GM19397 (cell line): ENCODE measurements at regions not wholly inside any gene's neighbourhood (a gene's known extent, or its start where the extent isn't known, plus 50 kb on each side); places are given as distances from the start of the nearest gene placed in this dataset.

Experiments
- ATAC-seq: cut with Tn5 transposase; IDR thresholded peaks from one replicate; pipeline ENCODE4 v1.9.1; 2021; ENCODE audit warnings: mild to moderate bottlenecking, moderate library complexity; ENCODE audit not compliant: unreplicated experiment

DNA sequence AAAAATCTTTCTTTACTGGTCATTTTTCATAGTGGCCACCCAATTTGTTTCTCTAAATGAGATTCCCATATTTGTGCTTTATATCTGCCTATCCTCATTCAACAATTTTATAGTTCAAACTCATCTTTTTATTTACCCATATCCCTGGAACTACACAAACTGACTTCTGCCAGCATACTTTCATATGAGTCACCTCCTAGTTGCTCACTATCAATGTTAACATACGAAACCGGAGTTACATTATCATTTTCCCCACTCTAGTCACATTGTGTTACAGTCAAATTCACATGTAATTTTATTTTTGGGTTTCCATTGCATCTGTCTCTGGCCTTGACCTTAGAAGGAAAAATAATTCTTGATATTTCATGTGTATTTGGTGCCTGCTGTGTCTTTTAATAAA is 499.4 kb downstream of the MAFB start:
- ATAC-seq = no peak

DNA sequence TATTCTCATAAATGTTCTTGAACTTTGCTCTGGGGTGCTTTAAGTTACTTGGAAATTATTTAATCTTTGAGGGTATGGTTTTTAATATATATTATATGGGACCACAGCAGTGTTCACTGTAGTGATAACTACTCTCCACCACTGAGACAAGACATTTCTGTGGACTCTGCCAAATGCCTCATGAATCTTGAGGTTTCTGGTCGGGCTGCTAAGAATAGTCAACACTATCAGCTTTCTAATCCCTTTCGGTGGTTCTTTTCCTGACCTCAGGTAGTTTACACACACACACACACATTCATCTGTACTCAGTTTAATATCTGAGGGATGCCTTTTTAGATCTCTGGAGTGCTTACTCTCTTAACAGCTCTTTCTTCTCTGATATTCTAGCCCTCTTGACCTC is 500.7 kb downstream of the MAFB start:
- ATAC-seq = no peak

DNA sequence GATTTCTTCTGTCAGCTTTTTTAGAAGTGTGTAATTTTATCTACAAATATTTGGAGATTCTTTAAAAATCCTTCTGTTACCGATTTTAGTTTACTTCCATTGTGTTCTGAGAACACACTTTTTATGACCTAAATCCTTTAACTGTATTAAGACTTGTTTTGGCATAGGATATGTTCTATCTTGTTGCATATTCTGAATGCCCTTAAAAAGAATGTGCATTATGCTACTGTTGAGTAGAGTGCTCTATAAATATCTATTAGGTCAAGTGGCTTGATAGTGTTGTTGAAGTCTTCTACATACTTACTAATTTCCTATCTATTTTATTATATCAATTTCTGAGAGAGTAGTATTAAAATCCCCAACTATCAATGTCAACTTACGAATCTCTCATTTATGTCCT is 502.2 kb downstream of the MAFB start:
- no peak for ATAC-seq

DNA sequence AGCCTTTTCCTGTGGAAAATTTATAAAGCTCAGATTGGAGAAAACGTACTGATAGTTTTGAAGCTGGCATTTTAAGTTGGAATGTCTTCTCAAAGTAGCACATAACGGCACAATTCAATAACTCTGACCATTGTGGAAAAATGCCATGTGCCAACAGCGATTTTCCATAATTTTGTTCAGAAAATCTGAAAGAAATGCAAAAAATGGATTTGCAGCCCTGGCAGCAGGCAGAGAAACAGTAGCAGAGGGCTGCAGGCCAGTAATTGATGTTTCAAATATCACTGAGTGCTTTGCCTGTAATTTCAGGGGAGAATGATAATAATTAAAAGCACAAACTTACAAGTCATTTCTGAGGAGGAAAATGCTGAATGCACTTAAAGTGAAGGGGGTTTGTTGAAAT is 507.4 kb downstream of the MAFB start:
- no peak for ATAC-seq

DNA sequence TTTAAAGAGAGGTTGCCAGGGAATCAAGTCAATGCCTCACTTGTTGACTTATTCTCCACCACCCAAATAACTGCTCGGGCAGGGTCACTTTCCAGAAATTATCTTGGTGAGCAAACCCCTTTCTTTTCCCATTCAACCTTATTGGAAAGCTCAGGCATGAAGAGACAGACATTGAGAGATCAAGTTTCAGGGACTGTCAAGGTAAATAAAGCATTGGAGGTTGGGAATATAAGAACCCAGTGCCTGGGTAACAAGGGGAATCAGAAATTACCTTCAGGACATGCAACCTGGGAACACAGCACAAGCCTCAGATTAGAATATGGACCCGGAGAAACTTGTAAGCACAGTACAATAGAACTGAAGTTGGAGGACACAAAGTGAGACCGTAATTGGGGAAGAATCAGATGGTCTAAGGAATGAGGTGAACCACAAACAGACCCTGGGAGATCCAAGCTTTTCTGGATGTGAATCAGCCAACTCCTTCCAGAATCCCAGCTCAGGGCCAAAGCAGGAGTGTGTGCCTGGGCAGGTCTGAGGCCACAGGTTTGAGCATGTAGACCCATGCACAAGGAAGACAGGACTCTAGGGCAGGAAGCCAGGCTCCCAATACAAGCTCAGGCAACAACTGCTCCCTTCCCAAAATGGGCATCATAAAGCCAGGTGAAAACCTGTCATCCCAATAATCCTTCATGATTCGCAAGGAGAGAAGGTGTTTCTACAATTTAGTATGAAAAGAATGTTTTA is 512.8 kb downstream of the MAFB start:
- no peak for ATAC-seq

DNA sequence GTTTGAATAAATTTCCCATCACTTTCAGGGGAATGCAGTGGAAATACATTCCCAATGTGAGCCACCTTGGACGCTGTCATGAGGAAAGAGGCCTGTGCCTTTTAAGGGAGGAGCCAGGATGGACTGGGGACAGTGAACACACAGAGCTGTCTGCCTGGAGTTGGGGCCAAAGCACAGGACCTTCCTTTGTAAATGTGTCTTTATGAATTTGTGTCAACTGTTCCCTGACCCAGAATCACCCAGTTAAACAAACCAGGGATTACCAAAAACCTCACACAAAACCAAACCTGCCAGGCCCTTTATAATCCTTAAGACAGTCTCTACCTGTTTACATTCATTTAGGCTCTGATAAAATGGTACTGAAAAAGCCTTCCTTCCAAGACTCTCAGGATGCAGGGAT is 513.7 kb downstream of the MAFB start:
- no peak for ATAC-seq

DNA sequence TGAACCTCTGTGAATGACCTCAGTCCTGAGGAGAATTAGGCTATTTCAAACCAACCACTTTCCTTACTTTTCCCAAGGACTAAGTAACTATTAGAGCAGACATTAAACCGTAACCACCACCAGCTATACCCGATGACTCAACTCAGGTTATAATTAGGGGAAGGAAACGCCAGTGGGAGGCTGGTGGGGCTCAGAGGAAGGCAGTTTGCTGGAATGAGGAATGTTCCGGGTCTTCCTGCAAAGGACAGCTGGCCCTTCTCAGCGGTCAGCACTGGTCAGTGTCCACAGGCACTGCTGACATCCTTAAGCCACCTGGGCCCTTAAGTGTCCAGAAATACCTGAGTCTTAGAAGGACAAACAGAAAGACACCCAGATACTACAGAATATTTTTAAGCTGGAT is 515.2 kb downstream of the MAFB start:
- no peak for ATAC-seq

DNA sequence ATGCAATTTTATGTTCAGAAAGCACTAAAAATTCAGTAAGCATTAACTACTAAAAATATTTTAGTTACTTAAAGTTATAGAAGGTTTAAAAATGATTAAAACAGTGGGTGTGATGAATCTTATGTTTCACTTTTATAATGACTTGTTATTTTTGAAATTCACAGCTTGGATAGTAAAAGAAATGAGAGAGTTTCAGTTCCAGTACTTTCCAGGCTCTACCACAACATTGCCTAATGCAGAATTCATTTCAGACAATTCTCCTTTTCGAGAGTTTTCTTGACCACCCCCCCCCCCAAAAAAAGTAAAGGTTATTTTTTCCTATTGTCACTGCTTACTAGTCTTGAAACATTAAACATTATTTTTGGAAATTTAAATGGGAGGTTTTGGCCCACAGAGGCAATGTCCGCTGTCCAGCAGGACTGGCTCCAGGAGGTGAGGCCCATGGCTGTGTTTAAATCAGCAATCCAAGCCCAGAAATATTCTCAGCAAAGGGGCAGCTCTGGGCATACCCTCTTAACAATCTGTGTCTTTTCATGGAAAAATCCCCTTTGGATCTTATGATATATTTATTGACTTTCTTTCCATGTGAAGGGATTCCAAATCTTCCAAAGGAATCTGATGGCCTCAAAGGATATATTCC is 519.9 kb downstream of the MAFB start:
- no peak for ATAC-seq

DNA sequence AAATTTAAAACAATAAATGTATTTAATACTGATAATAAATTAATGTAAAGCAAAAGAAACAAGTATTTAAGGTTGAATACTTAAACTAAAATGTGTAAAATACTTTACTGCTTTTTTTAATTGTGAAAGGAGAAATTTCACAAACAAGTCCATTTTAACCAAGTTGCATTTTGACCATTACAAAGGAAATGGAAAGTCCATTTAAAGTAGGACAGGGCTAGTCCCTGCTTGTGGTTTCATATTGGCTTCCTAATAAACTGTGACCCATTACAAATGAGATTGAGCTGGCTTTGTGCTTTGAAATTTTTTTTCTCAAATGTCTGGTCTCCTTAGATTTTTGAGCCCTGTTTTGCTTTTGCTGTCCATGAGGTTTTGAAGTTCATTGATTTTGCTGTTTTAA is 527.6 kb downstream of the MAFB start:
- ATAC-seq = no peak

DNA sequence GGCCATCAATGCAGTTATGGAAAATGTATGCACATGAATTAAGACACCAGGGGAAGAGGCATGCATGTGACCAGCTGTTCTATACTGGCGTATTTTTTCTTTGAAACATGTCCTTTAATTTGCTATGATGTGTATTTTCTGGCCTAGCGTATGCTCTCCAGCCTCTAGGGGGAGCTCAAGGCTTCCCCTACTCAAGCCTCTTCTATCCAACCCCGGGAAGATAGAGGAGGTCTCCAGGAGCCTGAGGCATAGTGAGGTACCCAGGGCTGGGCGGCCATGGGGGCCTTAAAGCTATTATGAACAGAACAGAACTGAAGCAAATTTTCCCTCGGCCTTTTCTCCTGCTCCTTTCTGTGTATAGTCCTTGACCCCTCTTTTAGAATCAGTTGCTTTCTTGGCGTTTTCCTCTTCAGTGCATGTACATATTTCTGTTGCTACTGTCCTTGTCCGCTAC is 528.9 kb downstream of the MAFB start:
- no peak for ATAC-seq

DNA sequence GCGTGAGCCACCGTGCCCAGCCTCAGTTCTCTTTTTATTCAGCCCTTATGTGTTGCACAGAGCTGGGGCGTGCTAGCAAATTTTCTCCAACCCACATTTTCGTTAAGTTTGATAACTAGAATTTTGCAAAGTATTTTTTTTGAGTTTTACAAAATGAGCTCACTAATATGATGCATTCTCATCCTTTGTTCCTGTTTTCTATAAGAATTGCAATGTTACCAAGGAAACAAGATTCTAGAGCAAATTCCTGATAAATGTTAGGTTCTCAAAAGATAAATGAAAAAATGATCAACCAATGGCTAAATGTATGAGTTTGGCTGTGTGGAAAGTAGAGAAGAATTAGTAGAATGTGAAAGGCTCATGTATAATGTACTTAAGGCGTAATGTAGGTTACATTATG is 529.8 kb downstream of the MAFB start:
- no peak for ATAC-seq

DNA sequence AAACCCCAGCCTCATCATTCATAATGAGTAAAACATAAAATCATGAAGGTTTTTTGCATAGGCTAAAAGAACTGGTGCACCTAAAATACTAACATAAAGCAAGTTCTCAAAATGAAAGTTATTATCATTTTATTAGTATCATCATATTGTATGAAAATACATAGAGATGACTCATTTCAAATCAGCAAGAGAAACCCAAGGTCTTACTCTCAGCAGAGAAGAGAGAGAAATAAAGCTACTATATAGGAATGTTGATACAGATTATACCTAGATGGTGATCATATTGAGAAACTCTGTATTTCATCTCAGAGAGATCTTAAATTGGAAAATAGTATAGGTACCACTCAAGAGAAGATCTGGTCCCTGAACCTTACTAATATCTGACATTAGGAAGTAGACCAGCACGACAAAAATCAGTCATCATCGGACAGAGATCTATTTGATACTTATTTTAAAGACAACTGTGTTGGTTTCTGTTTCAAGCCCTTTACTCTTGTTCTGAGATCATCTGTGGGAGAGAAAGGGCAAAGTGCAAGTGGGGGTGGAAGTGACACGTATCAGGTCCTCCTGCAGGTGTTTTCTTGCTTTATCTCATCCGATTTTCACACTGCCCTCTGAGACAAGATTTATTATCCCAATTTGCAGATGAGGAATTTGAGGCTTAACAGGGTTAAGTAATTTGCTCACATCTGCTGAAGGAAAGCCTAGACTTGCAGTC is 532.3 kb downstream of the MAFB start:
- peak; percentile 92 for ATAC-seq

DNA sequence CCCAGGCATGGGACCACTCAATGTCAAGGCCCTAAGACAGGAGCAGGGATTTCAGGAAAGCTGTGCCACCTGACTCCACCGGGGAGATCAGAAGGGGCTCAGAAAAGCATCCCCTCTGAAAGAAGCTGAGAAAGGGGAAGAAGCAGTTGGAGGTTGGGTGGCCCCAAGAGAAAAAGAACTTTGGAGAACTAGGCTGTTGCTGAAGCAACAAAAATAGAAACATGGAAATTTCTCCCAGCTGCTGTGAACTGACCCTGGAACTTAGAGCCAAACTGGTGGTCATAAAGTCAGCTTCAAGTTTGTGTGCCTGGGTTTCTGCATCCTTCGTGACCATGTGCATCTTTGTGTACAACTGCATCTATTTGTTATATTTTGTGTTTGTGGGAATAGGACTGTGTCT is 534.5 kb downstream of the MAFB start:
- ATAC-seq = no peak

DNA sequence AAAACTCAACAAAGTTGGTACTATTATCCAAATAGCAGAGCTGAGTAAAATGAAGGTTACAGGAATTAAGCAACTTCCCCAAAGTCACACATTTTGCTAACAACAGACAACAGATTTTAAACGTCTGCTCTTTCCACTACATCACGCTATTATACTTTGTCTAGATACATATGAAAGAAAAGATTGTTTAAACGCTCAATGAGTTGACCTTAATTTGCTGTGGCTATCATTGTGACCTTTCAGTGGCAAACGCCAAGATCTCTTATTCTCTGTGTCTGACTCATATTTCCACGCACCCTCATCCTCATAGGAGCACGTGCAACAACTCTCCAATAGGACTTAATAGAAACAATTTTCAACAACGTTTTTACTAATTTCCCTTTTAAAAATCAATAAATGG is 540.1 kb downstream of the MAFB start:
- no peak for ATAC-seq

DNA sequence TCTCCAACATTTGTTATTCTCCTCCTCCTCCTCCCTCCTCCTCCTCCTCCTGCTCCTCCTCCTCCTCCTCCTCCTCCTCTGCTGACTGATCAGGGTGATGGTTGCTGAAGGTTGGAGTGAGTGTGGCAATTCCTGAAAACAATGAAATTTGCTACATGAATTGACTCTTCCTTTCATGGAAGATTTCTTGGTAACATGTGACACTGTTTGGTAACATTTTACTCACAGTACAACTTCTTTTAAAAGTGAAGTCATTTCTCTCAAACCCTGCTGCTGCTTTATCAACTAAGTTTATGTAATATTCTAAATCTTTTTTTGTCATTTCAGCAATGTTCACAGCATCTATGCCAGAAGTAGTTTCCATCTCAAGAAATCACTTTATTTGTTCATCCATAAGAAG is 543.0 kb downstream of the MAFB start:
- ATAC-seq = no peak

DNA sequence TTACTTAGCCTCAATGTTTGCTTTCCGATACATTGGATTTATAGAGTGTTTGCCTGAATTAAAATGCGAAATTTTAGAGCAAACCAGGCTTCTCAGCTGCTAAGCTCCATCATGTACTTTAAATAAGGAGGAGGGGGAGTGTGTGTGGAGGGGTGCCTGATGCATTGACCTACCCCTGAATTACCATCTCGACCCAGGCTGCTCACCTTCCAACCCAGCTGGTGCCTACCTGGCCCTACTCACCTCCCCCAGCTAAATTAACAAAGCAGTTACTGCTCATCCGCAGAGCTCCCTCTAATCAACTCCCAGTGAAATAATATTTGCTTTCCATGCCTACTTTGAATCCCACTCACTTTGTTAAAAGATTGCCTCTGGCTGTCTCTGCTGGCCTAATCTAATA is 544.5 kb downstream of the MAFB start:
- no peak for ATAC-seq

DNA sequence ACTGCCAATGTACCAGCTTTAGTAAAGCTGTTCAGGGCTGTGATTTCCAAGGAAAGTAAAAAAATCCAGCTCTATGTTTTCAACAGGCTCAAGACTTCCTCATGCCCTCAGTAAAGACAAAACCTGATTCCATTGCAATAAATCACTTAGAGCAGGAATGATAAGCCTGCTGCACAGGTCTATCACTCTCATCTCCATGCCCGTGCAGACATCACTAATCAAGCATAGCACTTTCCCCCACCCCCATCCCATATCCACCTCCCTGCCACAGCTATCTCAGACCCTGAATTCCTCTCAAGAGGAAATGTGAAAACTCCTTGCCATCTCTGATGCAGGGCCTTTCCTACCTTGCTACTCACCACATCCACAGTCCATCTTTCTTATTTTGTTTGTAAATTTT is 554.9 kb downstream of the MAFB start:
- ATAC-seq = no peak

DNA sequence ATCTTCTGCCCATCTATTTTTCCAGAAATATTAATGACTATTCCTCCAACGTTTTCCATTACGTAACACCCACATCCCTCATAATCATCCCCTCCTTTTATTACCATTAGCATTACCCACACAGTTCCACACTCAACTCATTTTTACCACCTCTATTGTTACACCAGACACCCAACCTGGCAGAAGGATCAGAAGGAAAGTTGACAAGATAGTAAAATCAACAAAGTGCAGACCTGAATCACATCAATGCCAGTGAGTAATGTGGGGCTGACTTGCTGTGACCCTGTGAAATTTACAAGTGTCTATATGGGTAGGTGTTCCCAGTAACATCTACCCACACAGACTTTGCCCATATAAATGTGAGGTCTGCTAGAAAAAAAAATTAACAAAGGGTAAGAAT is 568.2 kb downstream of the MAFB start:
- ATAC-seq = no peak

DNA sequence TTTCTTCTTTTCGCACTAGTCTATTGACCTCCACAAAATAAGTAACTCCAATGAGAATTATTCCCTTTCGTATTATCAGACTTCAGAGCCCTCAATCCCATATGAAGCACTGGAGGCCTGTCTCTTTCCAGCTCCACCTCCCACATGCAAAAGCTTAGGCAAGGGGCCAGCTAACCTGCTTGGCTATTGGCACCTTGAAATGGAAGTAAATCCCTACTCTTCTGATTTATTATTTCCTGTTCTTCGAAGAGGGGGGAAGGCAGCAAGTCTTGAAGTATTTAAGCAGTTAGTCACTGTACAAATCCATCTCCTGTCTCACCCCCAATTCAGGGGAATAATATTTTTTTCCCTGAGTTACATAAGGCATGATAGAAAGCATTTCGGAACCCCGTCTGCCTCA is 577.8 kb downstream of the MAFB start:
- no peak for ATAC-seq

DNA sequence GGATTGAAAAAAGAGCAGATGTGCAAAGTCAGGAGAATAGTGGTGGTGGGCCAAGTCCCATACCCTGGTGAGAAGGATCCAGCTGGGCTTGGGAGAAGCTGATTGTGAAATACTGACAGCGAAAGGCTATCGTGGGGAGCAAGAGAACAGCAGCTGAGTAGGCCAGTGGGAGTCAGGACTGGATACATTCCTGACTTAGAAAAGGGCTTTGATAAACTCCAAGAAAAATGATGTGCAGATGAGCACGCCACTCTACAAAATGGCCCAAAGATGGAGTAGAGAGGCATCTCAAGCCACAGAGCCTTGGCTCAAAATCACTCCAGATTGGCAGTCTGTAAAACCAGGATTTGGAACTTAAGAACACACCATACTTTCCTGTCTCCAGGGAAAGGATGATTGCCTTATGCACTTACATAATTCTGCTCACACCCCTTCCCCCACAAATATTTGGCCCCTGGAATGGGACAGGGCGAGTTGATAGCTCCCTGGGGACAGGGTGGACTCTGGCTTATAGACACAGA is 578.7 kb downstream of the MAFB start:
- ATAC-seq = no peak

DNA sequence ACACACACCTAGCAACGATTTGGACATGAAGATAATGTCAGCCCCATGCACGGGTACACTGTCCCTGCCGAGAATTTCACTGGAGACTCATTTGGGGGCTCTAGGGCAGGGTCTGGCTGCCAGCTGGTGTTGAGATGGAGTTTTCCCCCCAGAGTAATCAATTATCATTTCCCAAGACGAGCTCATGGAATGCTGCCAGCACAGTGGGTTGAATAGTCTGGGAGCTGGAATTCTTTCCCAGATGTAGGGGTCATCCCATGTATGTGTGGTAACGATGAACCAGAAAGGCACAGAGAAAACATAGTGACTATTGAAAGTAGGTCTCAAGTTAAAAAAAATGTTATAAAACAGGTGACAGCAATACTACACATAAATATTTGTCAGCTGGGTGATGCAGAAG is 579.9 kb downstream of the MAFB start:
- no peak for ATAC-seq

DNA sequence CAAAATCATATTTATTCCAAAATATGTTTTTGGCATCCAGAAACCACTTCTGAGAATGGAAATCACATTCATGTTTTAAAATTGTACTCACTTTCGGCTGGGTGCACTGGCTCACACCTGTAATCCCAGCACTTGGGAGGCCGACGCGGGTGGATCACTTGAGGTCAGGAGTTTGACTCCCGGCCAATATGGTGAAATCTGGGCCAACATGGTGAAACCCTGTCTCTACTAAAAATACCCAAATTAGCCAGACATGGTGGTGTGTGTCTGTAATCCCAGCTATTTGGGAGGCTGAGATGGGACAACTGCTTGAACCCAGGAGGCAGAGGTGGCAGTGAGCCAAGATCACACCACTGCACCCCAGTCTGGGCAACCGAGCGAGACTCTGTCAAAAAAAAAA is 580.7 kb downstream of the MAFB start:
- ATAC-seq = no peak
